ENCODE measurements at regions not wholly inside any gene's neighbourhood (a gene's known extent, or its start where the extent isn't known, plus 50 kb on each side); places are given as distances from the start of the nearest gene placed in this dataset.

DNA sequence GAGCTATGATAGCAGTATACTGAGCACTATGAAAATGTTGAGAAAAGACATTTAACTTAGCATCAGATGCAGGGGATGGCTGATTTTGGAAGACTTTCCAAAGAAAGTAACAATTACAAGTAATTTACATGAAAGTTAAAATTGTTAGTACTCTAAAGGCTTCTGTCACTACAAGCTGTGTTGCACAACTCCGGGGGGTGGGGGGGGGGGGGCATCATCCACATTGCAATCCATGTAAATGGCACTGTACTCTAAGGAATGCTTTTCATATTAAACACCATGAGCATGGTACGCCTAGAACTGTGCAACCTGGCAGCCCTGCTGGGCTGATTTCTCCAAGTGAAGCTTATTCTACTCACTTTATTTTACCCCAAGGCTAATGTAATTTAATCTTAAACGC, 363.4 kb downstream of the TMA16 start:
- no peak overlapping the region for H3K4me3 ChIP-seq
- no peaks in the 10 kb centered on the region for H3K9me3 ChIP-seq
- no peaks in the 10 kb centered on the region for H3K4me1 ChIP-seq (ENCODE audit: control insufficient read depth in 1 of 2, low read depth in 2 of 2)
- DNase-seq (ENCODE audit: low spot score) = no peak
- H3K27me3 ChIP-seq (replicated peaks; ENCODE audit: insufficient read depth) = no peaks in the 10 kb centered on the region
- no peak for ATAC-seq (ENCODE audit: insufficient number of reproducible peaks, low FRiP score, low read depth)
- TF ChIP-seq, protein P1, sequence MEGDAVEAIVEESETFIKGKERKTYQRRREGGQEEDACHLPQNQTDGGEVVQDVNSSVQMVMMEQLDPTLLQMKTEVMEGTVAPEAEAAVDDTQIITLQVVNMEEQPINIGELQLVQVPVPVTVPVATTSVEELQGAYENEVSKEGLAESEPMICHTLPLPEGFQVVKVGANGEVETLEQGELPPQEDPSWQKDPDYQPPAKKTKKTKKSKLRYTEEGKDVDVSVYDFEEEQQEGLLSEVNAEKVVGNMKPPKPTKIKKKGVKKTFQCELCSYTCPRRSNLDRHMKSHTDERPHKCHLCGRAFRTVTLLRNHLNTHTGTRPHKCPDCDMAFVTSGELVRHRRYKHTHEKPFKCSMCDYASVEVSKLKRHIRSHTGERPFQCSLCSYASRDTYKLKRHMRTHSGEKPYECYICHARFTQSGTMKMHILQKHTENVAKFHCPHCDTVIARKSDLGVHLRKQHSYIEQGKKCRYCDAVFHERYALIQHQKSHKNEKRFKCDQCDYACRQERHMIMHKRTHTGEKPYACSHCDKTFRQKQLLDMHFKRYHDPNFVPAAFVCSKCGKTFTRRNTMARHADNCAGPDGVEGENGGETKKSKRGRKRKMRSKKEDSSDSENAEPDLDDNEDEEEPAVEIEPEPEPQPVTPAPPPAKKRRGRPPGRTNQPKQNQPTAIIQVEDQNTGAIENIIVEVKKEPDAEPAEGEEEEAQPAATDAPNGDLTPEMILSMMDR (IDR thresholded peaks at IDR 0.05) = no peak
- H3K27ac ChIP-seq = no peak overlapping the region
- no peaks in the 10 kb centered on the region for H3K36me3 ChIP-seq

DNA sequence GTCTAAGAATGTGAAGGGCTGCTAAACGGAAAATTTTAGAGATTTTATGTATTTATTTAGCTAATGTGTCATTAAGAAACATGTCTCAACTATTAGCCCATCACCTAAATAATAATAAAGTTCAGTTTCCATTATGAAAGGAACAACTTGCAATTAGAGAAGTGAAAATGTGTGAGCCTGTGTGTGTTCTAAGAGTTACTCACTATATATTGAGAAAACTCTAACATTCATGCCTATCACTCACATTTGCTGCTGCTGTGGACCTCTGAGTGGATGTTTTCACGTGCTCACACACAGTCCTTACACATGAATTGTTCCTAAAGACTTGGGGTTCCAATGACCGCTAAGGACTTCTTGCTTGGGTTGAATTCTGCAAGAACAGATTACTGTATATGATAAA, 364.0 kb downstream of the TMA16 start:
- Histone ChIP-seq H3K9me3 (no peaks in the 10 kb centered on the region), H3K27me3 (replicated peaks; ENCODE audit: insufficient read depth) (no peaks in the 10 kb centered on the region), H3K4me3 (no peak overlapping the region), H3K4me1 (ENCODE audit: control insufficient read depth in 1 of 2, low read depth in 2 of 2) (no peaks in the 10 kb centered on the region), H3K27ac (no peak overlapping the region), H3K36me3 (no peaks in the 10 kb centered on the region)
- DNase-seq (ENCODE audit: low spot score) (no peak), ATAC-seq (ENCODE audit: insufficient number of reproducible peaks, low FRiP score, low read depth) (no peak)
- TF ChIP-seq, protein P1 (IDR thresholded peaks at IDR 0.05) = no peak

DNA sequence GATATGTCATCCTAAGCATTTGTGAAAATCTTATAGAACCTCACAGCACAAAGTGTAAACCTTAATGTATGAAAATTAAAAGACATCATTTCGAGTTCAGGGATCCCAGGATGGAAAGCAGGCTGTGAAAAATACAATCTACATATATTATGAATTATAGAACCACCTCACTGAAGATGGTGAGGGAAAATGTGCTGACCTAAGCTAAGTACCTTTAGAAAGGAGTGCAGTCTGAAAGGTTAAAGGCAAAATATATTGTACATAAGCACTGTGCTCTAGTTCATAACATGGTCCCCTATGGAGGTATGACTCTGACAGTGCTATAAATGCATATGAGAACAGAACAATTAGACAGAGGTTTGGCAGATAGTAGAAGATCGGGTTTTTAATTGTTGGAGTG, 368.6 kb downstream of the TMA16 start:
- no peak overlapping the region for H3K27ac ChIP-seq
- no peaks in the 10 kb centered on the region for H3K27me3 ChIP-seq (replicated peaks; ENCODE audit: insufficient read depth)
- no peak overlapping the region for H3K4me3 ChIP-seq
- H3K36me3 ChIP-seq = no peaks in the 10 kb centered on the region
- DNase-seq (ENCODE audit: low spot score) (no peak), ATAC-seq (ENCODE audit: insufficient number of reproducible peaks, low FRiP score, low read depth) (no peak)
- no peaks in the 10 kb centered on the region for H3K4me1 ChIP-seq (ENCODE audit: control insufficient read depth in 1 of 2, low read depth in 2 of 2)
- H3K9me3 ChIP-seq = no peaks in the 10 kb centered on the region
- TF ChIP-seq, protein P1 (IDR thresholded peaks at IDR 0.05) = no peak

DNA sequence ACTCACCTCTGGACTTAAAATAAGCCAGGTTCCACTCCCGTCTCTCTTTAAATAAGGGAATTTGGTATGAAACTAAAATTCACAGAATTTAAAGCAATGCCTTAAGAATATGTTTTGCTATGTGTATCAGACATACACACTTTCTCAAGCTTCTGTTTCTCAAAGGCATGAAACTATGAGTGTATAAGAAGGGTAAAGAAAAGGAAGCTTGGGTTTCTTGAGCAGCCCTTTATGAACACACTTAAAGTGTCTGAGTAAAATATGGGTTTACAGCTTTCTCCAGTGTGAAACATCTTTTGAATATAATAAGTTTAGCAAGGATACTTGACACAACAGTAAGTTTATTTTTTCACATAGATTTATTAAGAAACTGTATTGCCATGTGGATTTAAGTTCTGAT, 370.5 kb downstream of the TMA16 start:
- H3K4me3 ChIP-seq = no peak overlapping the region
- H3K27ac ChIP-seq = no peak overlapping the region
- H3K27me3 ChIP-seq (replicated peaks; ENCODE audit: insufficient read depth) = no peaks in the 10 kb centered on the region
- no peaks in the 10 kb centered on the region for H3K4me1 ChIP-seq (ENCODE audit: control insufficient read depth in 1 of 2, low read depth in 2 of 2)
- TF ChIP-seq, protein P1 (IDR thresholded peaks at IDR 0.05) = no peak
- no peaks in the 10 kb centered on the region for H3K9me3 ChIP-seq
- no peak for ATAC-seq (ENCODE audit: insufficient number of reproducible peaks, low FRiP score, low read depth)
- no peaks in the 10 kb centered on the region for H3K36me3 ChIP-seq
- no peak for DNase-seq (ENCODE audit: low spot score)

DNA sequence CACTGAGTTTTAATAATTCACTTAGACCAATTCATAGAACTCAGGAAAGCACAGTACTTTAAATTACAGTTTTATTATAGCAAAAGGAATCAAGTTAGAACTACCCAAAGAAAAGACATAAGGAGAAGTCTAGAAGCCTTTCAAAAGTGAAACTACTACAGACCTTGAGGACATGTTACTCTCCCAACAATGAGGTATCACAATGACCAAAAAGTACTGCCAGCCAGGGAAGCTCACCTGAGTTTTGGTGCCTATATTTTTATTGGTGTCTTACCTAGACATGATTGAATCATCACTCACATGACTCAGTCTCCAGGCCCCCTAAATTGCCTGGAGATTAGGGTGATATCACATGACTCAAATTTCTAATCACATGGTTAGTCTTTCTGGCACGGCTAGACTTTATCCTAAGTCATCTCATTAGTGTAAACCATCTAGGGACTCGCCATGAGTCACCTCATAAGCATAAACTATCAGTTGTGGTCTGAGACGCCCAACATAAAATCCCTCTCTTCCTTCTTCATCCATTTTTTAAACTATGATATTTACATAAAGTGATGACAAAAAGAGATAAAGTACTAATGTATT, 372.3 kb downstream of the TMA16 start:
- no peaks in the 10 kb centered on the region for H3K9me3 ChIP-seq
- no peak overlapping the region for H3K27ac ChIP-seq
- H3K36me3 ChIP-seq = no peaks in the 10 kb centered on the region
- DNase-seq (ENCODE audit: low spot score) (no peak), ATAC-seq (ENCODE audit: insufficient number of reproducible peaks, low FRiP score, low read depth) (no peak)
- H3K27me3 ChIP-seq (replicated peaks; ENCODE audit: insufficient read depth) = no peaks in the 10 kb centered on the region
- H3K4me1 ChIP-seq (ENCODE audit: control insufficient read depth in 1 of 2, low read depth in 2 of 2) = no peaks in the 10 kb centered on the region
- TF ChIP-seq, protein P1 (IDR thresholded peaks at IDR 0.05) = no peak
- no peak overlapping the region for H3K4me3 ChIP-seq
